ENCODE measurements at regions not wholly inside any gene's neighbourhood (a gene's known extent, or its start where the extent isn't known, plus 50 kb on each side); places are given as distances from the start of the nearest gene placed in this dataset.

GRCh38 chr14:100423317-100424010 is 100.3 kb downstream of the SLC25A47 start (continued):
- TF ChIP-seq NANOG (IDR thresholded peaks at IDR 0.05; ENCODE audit: insufficient read depth, low read depth, low read length, poor library complexity, severe bottlenecking) (no peak), KDM5A (IDR thresholded peaks at IDR 0.05; ENCODE audit: low read length) (no peak), EP300 (IDR thresholded peaks at IDR 0.05; ENCODE audit: borderline replicate concordance in 1 of 2, low read depth in 2 of 2, low read length in 2 of 2) (no peak), CEBPB (IDR thresholded peaks at IDR 0.05; ENCODE audit: low read depth, low read length) (no peak), TBP (IDR thresholded peaks at IDR 0.05; ENCODE audit: low read depth, low read length) (no peak), ZNF274 (IDR thresholded peaks at IDR 0.05; ENCODE audit: borderline replicate concordance, extremely low read depth, low read length) (no peak)

Data from H1 (cell line).